RPMI8226 (cell line): ENCODE measurements at regions not wholly inside any gene's neighbourhood (a gene's known extent, or its start where the extent isn't known, plus 50 kb on each side); places are given as distances from the start of the nearest gene placed in this dataset.
A peak's percentile ranks its signal among the peaks of the same experiment; 100 is the strongest.
"Not testable (repeated sequence)": the region's sequence is repeated elsewhere in the genome, so short reads cannot be mapped to it uniquely, and the experiment has no call there.

ENCODE experiments used
- DNase-seq: peaks from one replicate; pipeline ENCODE4 v3.0.0-alpha.2; 2015

GRCh38 chr10:30560326-30560725 is 69.2 kb downstream of the LYZL2 start:
- DNase-seq, result no peak

GRCh38 chr10:30559180-30559579 is 70.4 kb downstream of the LYZL2 start:
- no peak for DNase-seq

DNA sequence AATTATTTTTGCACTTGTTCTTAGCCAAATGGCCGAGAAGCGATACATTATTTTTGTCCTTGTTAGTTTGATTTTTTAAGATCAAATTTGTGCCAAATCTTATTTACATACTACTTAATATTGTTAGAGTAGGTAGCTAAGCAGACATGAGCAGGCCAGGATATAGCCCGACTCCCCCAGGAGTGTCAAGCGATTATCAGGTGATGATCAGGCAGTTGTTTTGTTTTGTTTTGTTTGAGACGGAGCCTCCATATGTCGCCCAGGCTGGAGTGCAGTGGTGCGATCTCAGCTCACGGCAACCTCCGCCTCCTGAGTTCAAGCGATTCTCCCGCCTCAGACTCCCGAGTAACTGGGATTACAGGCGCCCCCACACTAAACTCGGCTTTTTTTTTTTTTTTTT is 71.1 kb downstream of the LYZL2 start:
- no peak for DNase-seq

DNA sequence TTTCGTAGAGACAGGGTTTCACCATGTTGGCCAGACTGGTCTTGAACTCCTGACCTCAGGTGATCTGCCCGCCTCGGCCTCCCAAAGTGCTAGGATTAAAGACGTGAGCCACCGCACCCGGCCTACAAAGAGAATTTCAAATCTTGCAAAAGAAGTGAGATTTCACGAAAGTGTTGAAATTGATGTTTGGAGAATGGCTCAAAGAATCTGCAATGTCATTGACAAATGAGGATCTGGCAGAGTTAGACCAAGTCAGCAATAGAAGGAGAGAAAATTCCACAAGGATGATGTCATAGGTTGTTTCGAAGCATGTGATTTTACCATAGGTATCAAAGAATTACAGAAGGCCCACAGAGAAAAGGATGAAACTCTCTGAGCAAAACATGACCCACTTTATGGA is 71.7 kb downstream of the LYZL2 start:
- no peak for DNase-seq

DNA sequence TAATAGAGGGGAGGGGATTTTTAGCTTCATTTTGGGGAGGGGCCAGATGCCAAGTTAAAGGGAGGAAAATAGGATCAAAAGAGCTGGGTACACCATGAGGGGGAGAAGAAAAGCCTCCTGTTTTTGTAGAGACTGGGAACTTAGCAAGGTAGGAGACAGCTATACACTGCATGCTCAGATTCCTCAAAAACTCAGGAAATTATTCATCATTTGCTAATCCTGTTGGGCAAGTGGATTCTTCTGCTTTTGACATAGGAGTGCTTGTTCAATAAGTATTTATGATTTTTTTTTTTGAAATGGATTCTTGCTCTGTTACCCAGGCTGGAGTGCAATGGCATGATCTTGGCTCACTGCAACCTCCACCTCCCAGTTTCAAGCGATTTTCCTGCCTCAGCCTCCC is 73.4 kb downstream of the LYZL2 start:
- no peak for DNase-seq

DNA sequence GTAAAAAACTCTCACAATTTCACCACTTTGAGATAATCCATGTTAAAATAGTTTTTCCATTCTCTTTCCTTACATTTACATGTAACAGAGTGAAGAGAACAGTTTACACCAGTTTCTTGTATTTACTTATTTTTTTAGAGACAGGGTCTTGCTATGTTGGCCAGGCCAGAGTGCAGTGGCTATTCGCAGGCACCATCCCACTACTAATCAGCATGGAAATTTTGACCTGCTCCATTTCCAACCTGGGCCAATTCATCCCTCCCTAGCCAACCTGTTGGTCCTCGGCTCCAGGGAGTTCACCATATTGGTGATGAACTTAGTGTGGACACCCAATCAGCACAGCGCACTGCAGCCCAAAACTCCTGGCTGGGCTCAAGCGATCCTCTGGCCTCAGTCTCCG is 74.1 kb downstream of the LYZL2 start:
- DNase-seq, result no peak

DNA sequence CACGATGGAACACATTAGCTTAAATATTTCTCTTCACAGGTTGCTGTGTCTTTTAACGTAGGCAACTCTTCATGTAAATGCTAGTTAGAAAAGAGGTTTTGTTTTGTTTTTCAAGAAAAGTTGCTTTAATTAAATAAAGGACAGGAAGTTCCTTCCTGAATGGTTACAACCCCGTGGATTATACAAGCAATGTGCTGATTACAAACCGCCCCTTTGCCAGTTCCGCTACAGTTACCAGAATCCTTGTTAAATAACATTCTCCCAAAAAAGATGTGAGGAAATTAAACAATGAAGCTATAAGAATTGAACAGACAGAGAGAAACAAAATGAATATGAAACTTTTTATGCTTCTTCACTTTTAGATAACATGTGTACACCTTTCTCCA is 75.1 kb downstream of the LYZL2 start:
- DNase-seq, result no peak

GRCh38 chr10:30553626-30554439 is 75.7 kb downstream of the LYZL2 start:
- no peak for DNase-seq

- no peak for DNase-seq
Measured at GRCh38 chr10:30553018-30553625, 76.4 kb downstream of the LYZL2 start.

DNA sequence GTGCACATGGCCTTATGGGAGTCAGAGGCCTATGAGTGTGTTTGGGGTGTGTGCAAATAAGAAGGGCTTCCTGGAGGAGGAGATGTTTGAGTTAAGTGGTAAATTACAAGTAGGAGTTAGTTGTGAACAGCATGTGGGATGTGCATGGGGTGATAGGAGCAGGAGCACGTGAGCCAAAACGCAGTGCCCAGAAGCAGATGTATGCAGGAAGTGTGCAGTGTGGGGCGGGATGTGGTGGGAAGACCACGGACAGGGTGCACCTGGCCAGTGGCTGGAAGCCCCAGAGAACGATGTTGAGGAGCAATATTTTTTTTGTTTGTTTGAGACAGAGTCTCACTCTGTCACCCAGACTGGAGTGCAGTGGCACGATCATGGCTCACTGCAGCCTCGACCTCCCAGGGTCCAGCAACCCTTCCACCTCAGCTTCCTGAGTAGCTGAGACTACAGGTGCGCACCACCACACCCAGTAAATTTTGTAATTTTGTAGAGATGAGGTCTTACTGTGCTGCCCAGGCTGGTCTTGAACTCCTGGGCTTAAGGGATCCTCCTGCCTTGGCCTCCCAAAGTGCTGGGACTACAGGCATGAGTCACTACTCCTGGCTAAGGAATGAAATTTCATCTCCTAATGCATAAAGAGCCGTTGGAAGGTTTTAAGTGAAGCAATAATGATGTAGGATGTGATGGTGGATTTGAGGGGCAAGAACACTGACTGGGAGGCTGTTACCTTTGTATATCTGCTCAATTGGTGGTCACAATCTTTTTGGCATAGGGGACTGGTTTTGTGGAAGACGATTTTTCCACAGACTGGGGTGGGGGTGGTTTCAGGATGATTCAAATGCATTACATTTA is 78.4 kb downstream of the LYZL2 start:
- DNase-seq, result no peak

- DNase-seq, result not testable (repeated sequence)
Measured at GRCh38 chr10:30549134-30549687, 80.3 kb downstream of the LYZL2 start.

GRCh38 chr10:30546511-30546910 is 83.0 kb downstream of the LYZL2 start:
- no peak for DNase-seq

- no peak for DNase-seq
Measured at GRCh38 chr10:30542895-30543288, 86.7 kb downstream of the LYZL2 start.

DNA sequence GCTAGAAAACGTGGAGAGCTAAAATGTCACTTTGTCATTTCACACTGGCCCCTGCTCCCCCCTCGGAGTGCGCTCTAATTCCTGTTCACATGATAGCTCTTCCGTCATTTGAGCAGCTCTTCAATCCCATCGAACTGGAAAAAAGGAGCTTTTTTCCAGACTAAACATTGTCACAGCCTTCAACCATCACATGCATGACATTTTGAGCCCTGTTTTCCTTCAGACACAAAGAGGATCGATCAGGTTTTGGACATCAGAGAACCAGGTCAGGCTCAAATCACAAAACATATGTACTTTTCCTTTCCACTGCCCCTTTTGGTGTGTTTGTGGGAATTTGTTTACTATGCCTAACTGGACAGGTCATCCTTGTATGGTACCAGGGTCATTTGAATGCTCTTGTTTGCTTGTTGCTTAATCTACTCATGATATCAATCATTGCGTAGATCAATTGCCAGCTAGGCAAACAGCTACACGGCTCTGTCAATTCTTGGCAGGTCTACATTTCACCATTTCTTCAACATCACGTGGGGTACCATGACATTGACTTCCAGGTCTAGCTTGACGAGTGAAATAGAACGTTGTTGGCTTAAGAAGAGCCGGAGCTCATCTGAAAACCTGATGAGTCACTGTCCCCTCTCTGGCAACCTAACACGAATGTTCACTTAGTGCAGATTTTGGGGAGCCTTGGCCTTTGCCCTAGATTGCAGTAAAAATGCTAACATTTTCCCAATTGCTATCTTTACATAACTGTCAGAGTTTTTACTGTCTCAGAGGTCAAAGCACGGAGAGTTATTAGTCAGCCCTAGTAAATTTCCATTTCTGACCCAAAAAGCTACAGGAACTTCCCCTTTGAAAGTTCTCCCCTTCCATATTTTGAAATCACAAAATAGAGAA is 87.3 kb downstream of the LYZL2 start:
- DNase-seq, result no peak

- no peak for DNase-seq
Measured at GRCh38 chr10:30540276-30540675, 89.3 kb downstream of the LYZL2 start.

GRCh38 chr10:30538086-30538485 is 91.5 kb downstream of the LYZL2 start:
- no peak for DNase-seq

DNA sequence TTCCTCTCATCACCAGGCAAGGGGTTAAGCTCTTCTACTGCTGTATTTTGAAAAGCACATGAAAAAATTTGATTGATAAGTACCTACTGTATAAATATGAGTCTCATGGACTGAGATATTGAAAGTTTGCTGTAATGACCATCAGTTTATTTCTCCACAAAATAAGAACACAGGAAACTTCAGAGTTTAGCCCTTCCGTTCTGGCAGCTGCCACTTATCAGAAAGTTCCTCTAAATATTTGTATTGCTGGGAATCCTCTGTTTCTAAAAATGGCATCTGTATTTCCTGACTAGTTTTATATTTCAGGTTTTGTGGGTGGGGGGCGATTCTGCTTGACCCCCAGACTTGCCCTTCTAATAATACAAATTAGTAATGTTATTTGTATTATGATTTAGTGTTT is 92.0 kb downstream of the LYZL2 start:
- no peak for DNase-seq

DNA sequence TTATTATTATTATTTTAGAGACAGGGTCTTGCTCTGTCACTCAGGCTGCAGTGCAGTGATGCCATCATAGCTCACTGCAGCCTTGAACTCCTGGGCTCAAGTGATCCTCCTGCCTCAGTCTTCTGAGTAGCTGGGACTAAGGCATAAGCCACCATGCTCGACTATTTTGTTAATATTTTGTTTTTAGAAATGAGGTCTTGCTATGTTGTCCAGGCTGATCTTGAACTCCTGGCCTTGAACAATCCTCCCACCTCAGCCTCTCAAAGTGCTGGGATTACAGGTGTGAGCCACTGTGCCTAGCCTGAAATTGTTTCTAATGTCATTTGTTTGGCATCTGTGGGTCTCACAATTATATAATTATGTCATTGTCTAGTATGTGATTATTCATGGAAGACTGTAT is 92.4 kb downstream of the LYZL2 start:
- not testable (repeated sequence) for DNase-seq

GRCh38 chr10:30536578-30536977 is 93.0 kb downstream of the LYZL2 start:
- no peak for DNase-seq

DNA sequence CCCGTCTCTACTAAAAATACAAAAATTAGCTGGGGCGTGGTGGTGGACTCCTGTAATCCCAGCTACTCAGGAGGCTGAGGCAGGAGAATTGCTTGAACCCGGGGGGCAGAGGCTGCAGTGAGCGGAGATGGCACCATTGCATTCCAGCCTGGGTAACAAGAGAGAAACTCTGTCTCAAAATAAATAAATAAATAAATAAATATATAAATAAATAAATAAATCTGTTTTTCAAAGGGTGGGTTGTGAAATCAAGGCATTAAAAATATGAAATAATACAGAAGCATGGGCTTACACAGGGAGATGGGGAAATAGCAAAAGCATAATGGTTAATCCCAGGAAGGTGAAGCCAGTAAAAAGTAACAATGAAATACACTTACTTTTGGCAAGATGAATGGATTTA is 93.9 kb downstream of the LYZL2 start:
- no peak for DNase-seq

- peak; percentile 80 for DNase-seq
Measured at GRCh38 chr10:30534465-30535144, 94.9 kb downstream of the LYZL2 start.
